Effector memory CD8-positive, alpha-beta T cell (primary cell): ENCODE measurements at regions not wholly inside any gene's neighbourhood (a gene's known extent, or its start where the extent isn't known, plus 50 kb on each side); places are given as distances from the start of the nearest gene placed in this dataset.
"Not testable (repeated sequence)": the region's sequence is repeated elsewhere in the genome, so short reads cannot be mapped to it uniquely, and the experiment has no call there.

ENCODE experiments used
- ATAC-seq: fragments of 150-1000 bp; cut with Tn5 transposase; replicated peaks from 2 replicates; pipeline ENCODE4 v1.10.0; 2021; ENCODE audit warnings: mild to moderate bottlenecking, moderate library complexity
- DNase-seq, 3 experiments: peaks; one replicate each; pipeline ENCODE4 v3.0.0; 2021
- H3K27ac Mint-ChIP-seq, 2 donors: one replicate each; pipeline ENCODE4 v1.8.0; 2022; ENCODE audit warnings: mild to moderate bottlenecking in 2 of 2, mixed read lengths in 2 of 2, moderate library complexity in 2 of 2
- H3K27me3 Mint-ChIP-seq, 2 donors: one replicate each; pipeline ENCODE4 v1.8.0; 2022; ENCODE audit warnings: mixed read lengths in 2 of 2
- H3K36me3 Mint-ChIP-seq: one replicate; pipeline ENCODE4 v1.8.0; 2022; ENCODE audit warnings: mild to moderate bottlenecking, moderate library complexity, mixed read lengths; ENCODE audit not compliant: insufficient read depth
- H3K4me1 Mint-ChIP-seq, 2 donors: one replicate each; pipeline ENCODE4 v1.8.0; 2022; ENCODE audit warnings: low read depth in 2 of 2, mixed read lengths in 2 of 2
- H3K4me3 Mint-ChIP-seq, 2 donors: one replicate each; pipeline ENCODE4 v1.8.0; 2022; ENCODE audit warnings: mild to moderate bottlenecking in 2 of 2, mixed read lengths in 2 of 2, moderate library complexity in 2 of 2
- H3K9me3 Mint-ChIP-seq, 2 donors: one replicate each; pipeline ENCODE4 v1.8.0; 2022; ENCODE audit warnings: mixed read lengths in 2 of 2

DNA sequence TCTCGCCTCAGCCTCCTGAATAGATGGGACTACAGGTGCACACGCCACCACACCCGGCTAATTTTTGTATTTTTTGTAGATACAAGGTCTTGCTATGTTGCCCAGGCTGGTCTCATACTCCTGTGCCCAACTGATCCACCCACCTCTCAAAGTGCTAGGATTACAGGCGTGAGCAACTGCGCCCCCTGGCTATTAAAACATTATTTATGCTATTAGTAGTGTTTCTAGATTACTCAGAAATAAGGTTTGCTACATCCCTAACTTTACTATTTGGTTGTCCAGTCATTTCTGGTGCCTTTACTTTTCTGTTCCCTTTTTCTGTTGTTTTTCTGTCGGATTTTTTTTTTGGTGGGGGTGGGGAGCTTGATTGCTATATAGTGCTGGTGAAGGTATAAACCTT lies 393.6 kb upstream of the TPM1 start:
- Mint-ChIP-seq H3K27me3 (peaks cover 41 to 45% of the 10 kb centered on the region in 2 donors), H3K4me1 (no peaks in the 10 kb centered on the region), H3K4me3 (no peak overlapping the region), H3K27ac (no peak overlapping the region), H3K9me3 (no peaks in the 10 kb centered on the region), H3K36me3 (no peaks in the 10 kb centered on the region)
- DNase-seq: no peak
- no peak for ATAC-seq

DNA sequence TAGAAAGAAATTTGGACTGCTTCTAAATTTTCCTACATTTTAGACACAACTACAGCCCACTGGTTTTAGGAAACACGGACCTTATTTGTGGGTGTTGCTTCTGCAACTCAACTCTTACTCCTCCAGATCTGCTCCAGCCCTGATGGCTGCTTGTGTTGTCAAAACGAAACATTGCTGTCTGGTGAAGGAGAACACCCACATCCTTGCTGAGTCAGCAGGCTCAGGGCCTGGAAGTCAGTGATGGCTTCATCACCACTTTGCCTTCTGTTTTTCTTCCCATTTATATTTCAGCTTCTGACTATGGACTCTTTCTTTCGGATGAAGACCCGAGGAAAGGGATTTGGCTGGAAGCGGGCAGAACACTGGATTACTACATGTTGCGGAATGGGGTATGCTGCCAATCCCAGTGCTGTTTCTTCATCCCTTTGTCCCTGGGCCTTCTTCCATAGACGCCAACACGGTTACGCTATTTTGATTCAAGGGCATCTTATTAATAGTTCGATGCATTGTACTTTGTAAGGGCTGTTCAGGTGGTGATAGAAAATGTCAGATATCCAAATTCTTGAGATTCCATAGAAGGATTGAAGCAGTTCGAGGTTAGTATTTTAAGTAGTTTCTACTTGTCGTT lies 392.6 kb upstream of the TPM1 start:
- Mint-ChIP-seq H3K9me3 (no peaks in the 10 kb centered on the region), H3K4me1 (no peaks in the 10 kb centered on the region), H3K27ac (no peak overlapping the region), H3K36me3 (no peaks in the 10 kb centered on the region), H3K4me3 (no peak overlapping the region), H3K27me3 (peaks cover 31 to 35% of the 10 kb centered on the region in 2 donors)
- DNase-seq: no peak
- ATAC-seq: no peak

DNA sequence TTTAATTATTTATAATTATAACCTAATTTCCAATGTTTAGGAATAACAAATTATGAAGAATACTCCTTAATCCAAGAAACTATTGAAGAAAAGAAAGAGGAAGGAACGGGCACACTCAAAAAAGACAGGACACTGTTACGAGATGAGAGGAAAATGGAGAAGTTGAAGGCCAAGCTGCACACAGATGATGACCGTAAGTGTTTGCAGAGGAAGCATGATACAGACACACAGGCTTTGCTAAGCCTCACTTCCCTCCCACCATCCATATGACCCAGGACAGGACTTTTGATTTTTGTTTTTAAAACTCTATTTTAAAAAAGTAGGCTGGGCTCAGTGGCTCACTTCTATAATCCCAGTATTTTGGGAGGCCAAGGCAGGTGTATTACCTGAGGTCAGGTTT lies 389.4 kb upstream of the TPM1 start:
- Mint-ChIP-seq H3K4me3 (no peak overlapping the region), H3K9me3 (no peaks in the 10 kb centered on the region), H3K27me3 (peaks cover 33 to 44% of the 10 kb centered on the region in 2 donors), H3K27ac (no peak overlapping the region), H3K4me1 (peaks cover 0 to 4% of the 10 kb centered on the region in 2 donors), H3K36me3 (peaks cover 3% of the 10 kb centered on the region)
- no peak for ATAC-seq
- DNase-seq: no peak

DNA sequence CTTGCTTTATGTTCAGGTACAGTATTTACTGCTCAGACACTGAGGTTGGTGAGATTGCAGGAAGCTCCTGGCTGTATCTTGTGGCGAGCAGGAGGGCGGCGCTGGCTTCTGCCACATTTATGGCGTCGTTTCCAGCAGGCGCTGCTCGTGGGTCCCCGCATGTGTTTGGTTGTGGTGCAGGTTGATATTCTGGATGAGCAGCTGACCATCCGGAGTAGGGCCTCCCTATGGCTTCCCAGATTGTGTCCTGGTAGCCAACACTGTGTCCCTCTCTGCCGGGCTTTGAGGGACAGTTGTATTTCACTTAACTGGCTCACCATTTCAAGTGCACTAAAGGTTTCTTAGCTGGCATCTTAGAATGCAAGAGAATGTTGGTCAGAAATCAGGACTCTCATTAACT lies 386.5 kb upstream of the TPM1 start:
- no peak overlapping the region for H3K4me3 Mint-ChIP-seq
- H3K9me3 Mint-ChIP-seq: no peaks in the 10 kb centered on the region
- peaks cover 3% of the 10 kb centered on the region for H3K36me3 Mint-ChIP-seq
- ATAC-seq (no peak), DNase-seq (no peak)
- H3K4me1 Mint-ChIP-seq: peaks cover 0 to 7% of the 10 kb centered on the region in 2 donors
- H3K27ac Mint-ChIP-seq: no peak overlapping the region
- peaks cover 20 to 33% of the 10 kb centered on the region in 2 donors for H3K27me3 Mint-ChIP-seq

DNA sequence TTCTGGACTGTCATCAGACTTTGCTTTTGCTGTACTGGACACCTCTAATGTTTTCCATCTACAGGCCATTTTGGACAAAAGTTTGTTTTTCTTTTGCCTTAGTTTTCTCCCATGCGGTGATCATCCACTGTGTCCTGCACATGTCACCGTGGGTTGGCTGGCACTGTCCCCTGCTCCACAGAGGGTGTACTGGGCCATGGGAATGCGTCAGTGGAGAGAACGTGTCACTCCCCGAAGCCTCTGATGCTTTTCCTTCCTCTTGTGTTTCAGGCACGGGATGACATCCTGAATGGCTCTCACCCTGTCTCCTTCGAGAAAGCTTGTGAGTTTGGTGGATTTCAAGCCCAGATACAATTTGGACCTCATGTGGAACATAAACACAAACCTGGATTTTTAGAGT lies 385.0 kb upstream of the TPM1 start:
- not testable (repeated sequence) for H3K36me3 Mint-ChIP-seq, DNase-seq, H3K9me3 Mint-ChIP-seq, H3K4me3 Mint-ChIP-seq, ATAC-seq, H3K4me1 Mint-ChIP-seq, H3K27ac Mint-ChIP-seq
- H3K27me3 Mint-ChIP-seq: peaks cover 17 to 32% of the 10 kb centered on the region in 2 donors

DNA sequence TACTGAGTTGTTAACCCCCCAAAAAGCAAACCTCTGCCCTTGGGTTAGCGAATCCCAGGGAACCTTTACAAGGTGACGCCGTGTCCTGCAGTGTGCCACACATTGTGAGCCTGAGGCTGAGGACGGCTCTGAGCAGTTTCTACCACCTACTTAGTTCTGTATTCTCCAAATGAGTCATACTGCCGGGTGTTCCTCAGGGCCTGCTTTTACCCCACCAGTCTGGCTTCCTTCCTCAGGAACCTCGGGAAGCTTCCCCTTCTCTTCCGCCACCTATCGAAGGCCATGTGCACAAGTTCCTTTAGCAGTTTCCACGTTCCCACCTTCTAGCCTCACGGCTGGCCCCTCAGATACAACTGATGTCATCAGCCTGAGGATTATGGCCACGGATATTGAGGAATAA lies 384.0 kb upstream of the TPM1 start:
- DNase-seq (no peak), ATAC-seq (no peak)
- Mint-ChIP-seq H3K27me3 (peaks cover 14 to 30% of the 10 kb centered on the region in 2 donors), H3K9me3 (no peaks in the 10 kb centered on the region), H3K4me1 (peaks cover 0 to 7% of the 10 kb centered on the region in 2 donors), H3K4me3 (no peak overlapping the region), H3K36me3 (peaks cover 3% of the 10 kb centered on the region), H3K27ac (no peak overlapping the region)

DNA sequence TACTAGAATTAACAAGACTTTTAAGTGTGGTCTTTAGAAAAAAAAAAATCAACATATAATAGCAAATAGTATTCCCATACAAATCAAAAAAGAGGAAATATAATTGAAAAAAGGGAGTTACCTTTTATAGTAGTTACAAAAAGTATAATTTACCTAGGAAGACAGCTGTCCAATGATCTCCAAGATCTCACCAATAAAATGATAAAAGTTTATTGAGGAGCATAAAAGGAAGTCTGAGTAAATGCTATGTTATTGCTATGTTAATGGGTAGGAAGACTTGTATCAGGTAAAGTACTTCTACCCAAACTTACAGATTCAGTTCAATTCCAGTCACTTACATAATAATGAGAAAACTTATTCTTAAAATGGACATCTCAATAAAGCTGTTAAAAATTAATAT lies 379.0 kb upstream of the TPM1 start:
- no peak overlapping the region for H3K27ac Mint-ChIP-seq
- peaks cover 0 to 14% of the 10 kb centered on the region in 2 donors for H3K27me3 Mint-ChIP-seq
- no peaks in the 10 kb centered on the region for H3K36me3 Mint-ChIP-seq
- DNase-seq (no peak), ATAC-seq (no peak)
- no peak overlapping the region for H3K4me3 Mint-ChIP-seq
- H3K9me3 Mint-ChIP-seq: no peaks in the 10 kb centered on the region
- H3K4me1 Mint-ChIP-seq: peaks cover 0 to under 1% of the 10 kb centered on the region in 2 donors

DNA sequence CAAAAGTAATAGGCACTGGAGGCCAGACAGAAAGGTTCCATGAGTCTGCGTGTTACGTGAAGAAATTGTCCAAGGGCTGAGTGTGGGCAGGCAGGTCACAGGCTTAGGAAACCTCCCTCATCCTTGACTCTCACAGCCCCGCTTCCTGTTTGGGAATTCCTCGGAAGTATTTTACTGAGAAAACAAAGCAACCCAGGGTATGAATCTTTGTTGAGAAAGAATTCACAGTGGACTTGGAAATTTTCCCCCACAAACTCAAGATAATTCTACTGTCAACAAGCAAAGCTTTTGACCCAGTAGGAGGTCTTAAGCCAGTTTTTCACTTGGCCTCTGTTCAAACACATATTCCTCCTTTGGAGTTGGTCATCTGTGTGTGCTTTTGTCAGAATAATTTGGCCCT lies 377.1 kb upstream of the TPM1 start:
- H3K27ac Mint-ChIP-seq: no peak overlapping the region
- no peaks in the 10 kb centered on the region for H3K9me3 Mint-ChIP-seq
- DNase-seq (no peak), ATAC-seq (no peak)
- H3K4me1 Mint-ChIP-seq: no peaks in the 10 kb centered on the region
- peaks cover 4 to 19% of the 10 kb centered on the region in 2 donors for H3K27me3 Mint-ChIP-seq
- H3K4me3 Mint-ChIP-seq: no peak overlapping the region
- no peaks in the 10 kb centered on the region for H3K36me3 Mint-ChIP-seq

DNA sequence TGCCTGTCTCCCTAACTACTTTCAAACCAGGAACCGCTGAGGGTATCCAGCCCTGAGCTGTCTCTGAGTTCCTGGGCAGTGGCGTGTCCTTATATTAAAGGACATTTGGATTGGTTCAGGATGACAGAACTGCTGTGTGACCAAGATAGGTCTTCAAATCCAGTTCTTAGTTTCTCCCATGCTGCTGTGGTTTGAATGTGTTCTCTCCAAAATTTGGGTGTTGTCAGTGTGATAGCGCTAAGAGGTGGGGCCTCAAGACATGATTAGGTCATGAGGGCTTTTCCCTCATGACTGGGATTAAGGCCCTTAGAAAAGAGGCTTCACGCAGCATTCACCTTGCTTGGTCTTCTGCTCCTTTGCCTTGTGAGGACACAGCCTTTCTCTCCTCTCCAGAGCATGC lies 376.5 kb upstream of the TPM1 start:
- H3K4me3 Mint-ChIP-seq: no peak overlapping the region
- DNase-seq (no peak), ATAC-seq (no peak)
- no peak overlapping the region for H3K27ac Mint-ChIP-seq
- H3K9me3 Mint-ChIP-seq: no peaks in the 10 kb centered on the region
- H3K4me1 Mint-ChIP-seq: no peaks in the 10 kb centered on the region
- H3K36me3 Mint-ChIP-seq: no peaks in the 10 kb centered on the region
- peaks cover 7 to 15% of the 10 kb centered on the region in 2 donors for H3K27me3 Mint-ChIP-seq

DNA sequence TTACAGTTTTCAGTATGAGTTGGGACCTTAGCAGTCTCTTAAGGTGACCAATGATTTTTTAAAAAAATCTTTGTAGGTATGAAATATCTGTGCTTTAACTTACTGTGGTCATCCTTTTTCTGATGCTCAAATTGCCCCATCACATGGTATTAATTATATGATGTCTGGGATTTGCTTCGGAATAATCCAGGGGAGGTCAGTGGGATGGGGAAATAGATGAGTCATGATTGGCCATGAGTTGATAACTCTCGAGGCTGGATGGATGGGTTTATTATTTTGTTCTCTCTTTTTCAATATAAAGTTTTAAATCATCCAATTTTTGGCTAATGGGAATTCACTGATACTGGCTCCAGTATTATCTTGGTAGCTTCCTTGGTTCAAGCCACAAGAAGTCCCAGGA lies 370.3 kb upstream of the TPM1 start:
- no peaks in the 10 kb centered on the region for H3K4me1 Mint-ChIP-seq
- no peak for ATAC-seq
- H3K27ac Mint-ChIP-seq: no peak overlapping the region
- no peaks in the 10 kb centered on the region for H3K36me3 Mint-ChIP-seq
- H3K4me3 Mint-ChIP-seq: no peak overlapping the region
- DNase-seq: no peak
- peaks cover 24 to 28% of the 10 kb centered on the region in 2 donors for H3K27me3 Mint-ChIP-seq
- H3K9me3 Mint-ChIP-seq: no peaks in the 10 kb centered on the region

DNA sequence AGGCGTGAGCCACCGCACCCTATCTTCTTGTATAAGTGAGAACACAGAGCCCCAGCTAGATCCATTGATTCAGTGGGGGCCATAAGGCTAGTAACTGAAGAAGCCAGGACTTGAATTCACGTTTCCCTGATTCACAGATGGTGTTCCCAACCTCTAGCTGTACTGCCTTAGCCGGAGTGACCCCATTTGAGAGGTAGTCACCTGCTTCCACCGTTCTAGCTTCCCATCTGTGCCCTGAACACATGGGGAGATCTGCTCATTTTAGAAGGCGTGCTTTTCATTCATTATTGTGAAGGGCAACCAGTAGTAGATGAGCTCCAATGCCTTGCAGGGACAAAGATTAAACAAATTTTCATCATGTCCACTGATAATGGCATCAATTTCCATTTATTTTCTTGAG lies 365.7 kb upstream of the TPM1 start:
- H3K36me3 Mint-ChIP-seq: no peaks in the 10 kb centered on the region
- no peak for DNase-seq
- H3K27ac Mint-ChIP-seq: no peak overlapping the region
- peaks cover 0 to 3% of the 10 kb centered on the region in 2 donors for H3K9me3 Mint-ChIP-seq
- no peak for ATAC-seq
- H3K4me3 Mint-ChIP-seq: no peak overlapping the region
- H3K4me1 Mint-ChIP-seq: no peaks in the 10 kb centered on the region
- peaks cover 28 to 31% of the 10 kb centered on the region in 2 donors for H3K27me3 Mint-ChIP-seq

DNA sequence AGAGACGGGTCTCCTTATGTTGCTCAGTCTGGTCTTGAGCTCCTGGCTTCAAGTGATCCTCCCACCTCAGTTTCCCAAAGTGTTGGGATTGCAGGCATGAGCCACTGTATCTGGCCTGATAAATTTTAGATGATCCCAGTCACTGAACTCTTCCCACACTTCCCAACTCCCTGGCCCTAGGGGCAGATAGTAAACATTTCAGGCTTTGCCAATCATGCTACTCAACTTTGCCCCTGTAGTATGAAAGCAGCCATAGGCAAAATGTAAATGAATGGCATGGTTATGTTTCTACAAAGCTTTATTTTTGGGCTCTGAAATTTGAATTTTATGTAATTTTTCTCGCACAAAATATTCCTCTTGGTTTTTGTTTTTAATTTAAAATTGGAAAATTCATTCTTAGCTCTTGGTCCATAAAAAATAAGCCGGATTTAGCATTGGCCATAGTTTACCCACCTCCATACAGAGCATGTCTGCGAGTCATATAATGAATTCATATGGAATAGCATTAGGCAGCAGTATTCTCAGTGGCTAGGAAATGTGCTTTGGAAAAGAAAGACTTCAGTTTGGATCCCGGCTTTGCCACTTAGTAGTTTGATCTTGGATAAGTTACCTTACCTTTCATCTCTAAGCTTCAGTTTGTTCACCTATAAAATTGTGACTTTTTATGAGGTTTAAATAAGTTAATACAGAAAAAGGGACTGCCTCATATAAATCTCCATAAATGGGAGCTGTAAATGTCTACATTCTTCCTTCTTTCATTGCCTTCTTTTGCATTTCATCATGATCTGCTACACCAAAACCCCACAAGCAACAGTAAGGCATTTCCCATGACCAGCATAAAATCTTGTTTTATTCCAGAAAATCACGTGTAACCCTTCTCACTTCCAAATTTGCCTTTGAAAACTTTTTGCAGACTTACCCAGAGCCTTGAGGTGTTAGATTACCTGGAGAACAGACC lies 360.3 kb upstream of the TPM1 start:
- no peak overlapping the region for H3K4me3 Mint-ChIP-seq
- ATAC-seq (no peak), DNase-seq (no peak)
- H3K36me3 Mint-ChIP-seq: no peaks in the 10 kb centered on the region
- H3K4me1 Mint-ChIP-seq: no peaks in the 10 kb centered on the region
- H3K27me3 Mint-ChIP-seq: peaks cover 24% of the 10 kb centered on the region in 2 donors
- no peak overlapping the region for H3K27ac Mint-ChIP-seq
- H3K9me3 Mint-ChIP-seq: peaks cover 0 to 3% of the 10 kb centered on the region in 2 donors

DNA sequence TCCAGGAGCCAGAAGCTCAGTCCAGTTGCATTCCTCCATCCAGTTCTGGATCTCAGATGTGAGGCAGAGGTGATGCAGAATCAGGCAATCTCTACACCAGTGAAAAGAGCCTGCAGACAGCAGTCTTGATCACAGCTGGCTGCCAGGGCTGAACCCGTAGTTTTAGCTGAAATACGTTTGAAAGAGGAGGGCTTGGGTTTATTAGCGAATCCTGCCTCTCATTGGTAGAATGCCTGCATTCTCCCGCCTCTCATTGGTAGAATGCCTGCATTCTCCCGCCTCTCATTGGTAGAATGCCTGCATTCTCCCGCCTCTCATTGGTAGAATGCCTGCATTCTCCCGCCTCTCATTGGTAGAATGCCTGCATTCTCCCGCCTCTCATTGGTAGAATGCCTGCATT lies 359.4 kb upstream of the TPM1 start:
- not testable (repeated sequence) for H3K4me3 Mint-ChIP-seq, H3K27ac Mint-ChIP-seq, H3K9me3 Mint-ChIP-seq, H3K36me3 Mint-ChIP-seq, H3K4me1 Mint-ChIP-seq, ATAC-seq, DNase-seq
- peaks cover 23 to 24% of the 10 kb centered on the region in 2 donors for H3K27me3 Mint-ChIP-seq
